Lung (tissue), 11 donors: ENCODE measurements at regions not wholly inside any gene's neighbourhood (a gene's known extent, or its start where the extent isn't known, plus 50 kb on each side); places are given as distances from the start of the nearest gene placed in this dataset.

Experiments
- ATAC-seq: fragments of 200-7000 bp; cut with Tn5 transposase; one replicate; pipeline ENCODE4 v1.9.1; 2020; ENCODE audit warnings: moderate number of reproducible peaks; ENCODE audit not compliant: insufficient read depth, low FRiP score
- DNase-seq, 3 donors: peaks; one replicate each; pipeline ENCODE4 v3.0.0-alpha.2; 2013 to 2017
- H3K27ac ChIP-seq, 2 donors: one replicate each; pipeline ENCODE4 v1.5.1; 2013; ENCODE audit warnings: mild to moderate bottlenecking in 2 of 2, moderate library complexity in 2 of 2, control low read depth in 1 of 2, inconsistent platforms in 1 of 2, low read depth in 1 of 2, low read length in 1 of 2
- H3K27me3 ChIP-seq, 3 donors: one replicate each; pipeline ENCODE4 v1.5.1; 2013; ENCODE audit warnings: low read length in 2 of 3; ENCODE audit not compliant: control insufficient read depth in 3 of 3, insufficient read depth in 3 of 3
- H3K36me3 ChIP-seq, 4 donors: one replicate each; pipeline ENCODE4 v1.5.1; 2013; ENCODE audit warnings: low read length in 4 of 4, mild to moderate bottlenecking in 1 of 4, moderate library complexity in 1 of 4; ENCODE audit not compliant: control insufficient read depth in 4 of 4, insufficient read depth in 4 of 4
- H3K4me1 ChIP-seq, 5 donors: one replicate each; pipeline ENCODE4 v1.5.1; 2013; ENCODE audit warnings: low read length in 5 of 5, mild to moderate bottlenecking in 2 of 5, moderate library complexity in 1 of 5; ENCODE audit not compliant: control insufficient read depth in 5 of 5, insufficient read depth in 5 of 5
- H3K4me3 ChIP-seq: one replicate; pipeline ENCODE4 v1.5.1; 2013; ENCODE audit warnings: mild to moderate bottlenecking, control low read depth, moderate library complexity
- H3K9ac ChIP-seq, 2 donors: one replicate each; pipeline ENCODE4 v1.5.1; 2013; ENCODE audit warnings: low read length in 2 of 2, control low read depth in 1 of 2; ENCODE audit not compliant: insufficient read depth in 1 of 2
- H3K9me3 ChIP-seq, 4 donors: one replicate each; pipeline ENCODE4 v1.5.1; 2013; ENCODE audit warnings: low read length in 3 of 4, mild to moderate bottlenecking in 1 of 4, moderate library complexity in 1 of 4; ENCODE audit not compliant: control insufficient read depth in 4 of 4, insufficient read depth in 3 of 4
- CTCF ChIP-seq: IDR thresholded peaks from 2 replicates; pipeline ENCODE4 v1.5.1; 2012; ENCODE audit warnings: mild to moderate bottlenecking; ENCODE audit errors: control extremely low read depth, extremely low read depth
- WGBS, 2 donors: extraction: QIAGEN DNeasy Blood & Tissue Kit; methylation state at CpG; one replicate each; pipeline ENCODE4 v1.1.7; 2013; 5-methylcytosine and 5-hydroxymethylcytosine counted together
- donor health status: control.
- donor health status: control.
- donor health status: Bipolar disorder and iron deficiency.
- donor health status: healthy.
- donor health status: DM: yes; HTN: yes; CAD: no.

GRCh38 chr4:152189451-152190179, 346.3 kb downstream of the FBXW7 start:
- Histone ChIP-seq H3K27ac (no peak overlapping the region), H3K9me3 (no peaks in the 10 kb centered on the region), H3K27me3 (no peaks in the 10 kb centered on the region), H3K9ac (no peak overlapping the region), H3K4me3 (no peak overlapping the region), H3K36me3 (no peaks in the 10 kb centered on the region), H3K4me1 (no peaks in the 10 kb centered on the region)
- WGBS, 2 donors, result 61 to 65% methylated on average over 4 of the region's 4 CpGs
- ATAC-seq (no peak), DNase-seq (no peak)
- no peak for TF ChIP-seq CTCF

GRCh38 chr4:152188801-152189200, 347.1 kb downstream of the FBXW7 start:
- no peak for TF ChIP-seq CTCF
- DNase-seq, result no peak
- WGBS, 2 donors, result 81 to 93% methylated on average over 4 of the region's 4 CpGs

GRCh38 chr4:152187693-152188092, 348.2 kb downstream of the FBXW7 start:
- DNase-seq, result no peak
- no peak for TF ChIP-seq CTCF
- WGBS, 2 donors, result 83 to 88% methylated on average over 3 of the region's 3 CpGs
- no peaks in the 10 kb centered on the region for H3K27me3 ChIP-seq
- H3K9me3 ChIP-seq, result peaks cover 0 to 2% (median 0%) of the 10 kb centered on the region in 4 donors
- H3K4me1 ChIP-seq, result no peaks in the 10 kb centered on the region
- no peak overlapping the region for H3K9ac ChIP-seq
- H3K27ac ChIP-seq, result no peak overlapping the region
- H3K4me3 ChIP-seq, result no peak overlapping the region
- no peak for ATAC-seq
- no peaks in the 10 kb centered on the region for H3K36me3 ChIP-seq

More at GRCh38 chr4:152188801-152189200, 347.1 kb downstream of the FBXW7 start:
- Histone ChIP-seq H3K4me3 (no peak overlapping the region), H3K36me3 (no peaks in the 10 kb centered on the region), H3K4me1 (no peaks in the 10 kb centered on the region), H3K27ac (no peak overlapping the region), H3K27me3 (no peaks in the 10 kb centered on the region), H3K9me3 (peaks cover 0 to 2% (median 0%) of the 10 kb centered on the region in 4 donors), H3K9ac (no peak overlapping the region)
- ATAC-seq, result no peak
